ENCODE measurements at regions not wholly inside any gene's neighbourhood (a gene's known extent, or its start where the extent isn't known, plus 50 kb on each side); places are given as distances from the start of the nearest gene placed in this dataset.

DNA sequence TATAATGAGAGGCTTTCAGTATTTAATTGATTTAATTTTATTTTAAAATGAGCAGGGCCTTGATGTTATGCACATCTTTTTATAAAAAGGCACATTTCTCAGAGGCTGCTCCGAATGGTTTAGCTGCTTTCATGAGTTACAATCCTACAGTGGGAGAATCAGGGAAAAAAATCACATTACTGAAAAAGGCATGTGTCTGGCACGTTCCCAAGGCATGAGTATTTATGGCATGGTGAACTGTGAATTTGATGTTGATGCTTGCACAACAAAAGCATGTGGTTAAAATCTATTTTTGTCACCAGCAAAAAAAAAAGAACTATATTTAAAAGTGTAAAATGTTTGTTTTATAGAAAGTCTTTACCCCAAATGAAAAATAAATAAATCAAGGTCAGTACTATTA lies 485.2 kb upstream of the ROBO2 start:
- peaks cover 24% of the 10 kb centered on the region for H3K9me3 Mint-ChIP-seq
- H3K36me3 Mint-ChIP-seq (ENCODE audit: low read depth) = no peaks in the 10 kb centered on the region
- no peaks in the 10 kb centered on the region for H3K4me1 Mint-ChIP-seq (ENCODE audit: low read depth)
- intact Hi-C loops (cut with micrococcal nuclease) = no loop called here
- no peak overlapping the region for H3K4me3 Mint-ChIP-seq (ENCODE audit: low read depth)
- no peak overlapping the region for H3K27ac Mint-ChIP-seq
- DNase-seq (ENCODE audit: low spot score) = no peak
- H3K27me3 Mint-ChIP-seq (ENCODE audit: low read depth) = no peaks in the 10 kb centered on the region

DNA sequence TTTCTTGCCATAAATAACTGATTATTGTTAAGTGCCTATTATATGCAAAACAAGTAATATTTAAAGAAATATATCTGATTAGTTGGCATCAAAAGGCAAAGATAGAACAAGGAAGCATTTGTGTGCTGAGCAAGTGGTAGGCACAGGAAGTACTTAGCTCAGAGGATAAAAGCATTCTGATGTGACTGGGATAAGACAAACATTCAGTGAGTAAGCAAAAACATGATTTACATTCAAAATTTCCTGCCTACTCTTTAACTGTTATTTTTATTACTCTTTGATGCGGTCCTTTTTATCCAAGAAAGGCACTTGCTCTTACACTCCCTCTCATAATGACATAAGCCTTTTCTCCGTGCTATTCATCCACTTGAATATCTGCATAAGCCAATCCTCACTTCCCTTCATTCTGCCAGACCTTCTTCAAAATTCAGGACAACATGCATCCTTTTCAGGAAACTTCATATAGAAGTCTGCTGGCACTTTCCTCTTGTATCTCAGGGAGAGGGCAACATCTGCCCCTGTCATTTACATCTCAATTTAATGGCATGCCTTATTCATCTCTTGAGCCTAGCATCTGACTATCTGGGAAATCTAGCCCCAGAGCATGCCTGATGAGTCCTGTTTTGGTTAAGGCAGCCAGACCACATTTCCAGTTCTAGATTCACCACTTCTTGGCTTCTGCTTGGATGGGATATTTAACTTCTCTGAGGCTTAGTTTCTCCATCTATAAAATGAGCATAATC lies 478.2 kb upstream of the ROBO2 start:
- H3K4me1 Mint-ChIP-seq (ENCODE audit: low read depth) = no peaks in the 10 kb centered on the region
- no peaks in the 10 kb centered on the region for H3K36me3 Mint-ChIP-seq (ENCODE audit: low read depth)
- H3K9me3 Mint-ChIP-seq = peaks cover 11% of the 10 kb centered on the region
- no peak for DNase-seq (ENCODE audit: low spot score)
- no peak overlapping the region for H3K4me3 Mint-ChIP-seq (ENCODE audit: low read depth)
- intact Hi-C loops (cut with micrococcal nuclease) = no loop called here
- no peak overlapping the region for H3K27ac Mint-ChIP-seq
- no peaks in the 10 kb centered on the region for H3K27me3 Mint-ChIP-seq (ENCODE audit: low read depth)

DNA sequence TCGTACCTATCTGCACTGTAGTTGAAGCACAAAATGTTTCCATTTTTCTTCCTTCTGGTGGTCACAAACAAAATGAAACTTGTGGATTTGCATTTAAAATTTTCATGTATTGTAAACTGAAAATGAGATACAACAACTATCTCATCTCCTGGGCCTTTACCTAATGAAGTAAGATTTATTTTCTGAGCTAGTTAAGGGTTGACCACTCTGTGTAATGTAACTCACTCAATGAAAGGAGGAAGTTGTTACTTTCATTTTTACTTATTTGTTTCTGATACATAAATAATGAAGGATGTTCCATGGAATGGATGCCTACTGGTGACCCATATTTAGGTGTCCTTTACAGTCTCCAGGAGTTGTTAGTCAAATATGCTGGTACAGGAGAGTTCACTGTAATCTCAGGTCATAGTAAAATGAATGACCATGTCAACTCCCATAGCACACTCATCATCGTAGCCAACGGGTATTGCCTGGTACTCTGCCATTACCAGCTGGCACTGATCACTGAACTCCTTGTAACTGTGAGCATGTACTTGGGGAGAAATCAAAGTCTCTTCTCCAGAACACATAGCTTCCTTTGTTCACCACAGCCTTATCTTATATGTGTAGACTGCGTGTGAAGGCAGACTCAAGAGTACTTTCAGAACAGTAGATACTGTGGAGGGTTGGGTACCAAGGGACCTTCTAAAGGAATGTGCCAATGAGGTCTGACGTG lies 474.2 kb upstream of the ROBO2 start:
- Mint-ChIP-seq H3K27ac (no peak overlapping the region), H3K9me3 (peaks cover 4% of the 10 kb centered on the region), H3K4me1 (ENCODE audit: low read depth) (no peaks in the 10 kb centered on the region), H3K36me3 (ENCODE audit: low read depth) (no peaks in the 10 kb centered on the region), H3K4me3 (ENCODE audit: low read depth) (no peak overlapping the region), H3K27me3 (ENCODE audit: low read depth) (no peaks in the 10 kb centered on the region)
- intact Hi-C loops (cut with micrococcal nuclease) = no loop called here
- no peak for DNase-seq (ENCODE audit: low spot score)

DNA sequence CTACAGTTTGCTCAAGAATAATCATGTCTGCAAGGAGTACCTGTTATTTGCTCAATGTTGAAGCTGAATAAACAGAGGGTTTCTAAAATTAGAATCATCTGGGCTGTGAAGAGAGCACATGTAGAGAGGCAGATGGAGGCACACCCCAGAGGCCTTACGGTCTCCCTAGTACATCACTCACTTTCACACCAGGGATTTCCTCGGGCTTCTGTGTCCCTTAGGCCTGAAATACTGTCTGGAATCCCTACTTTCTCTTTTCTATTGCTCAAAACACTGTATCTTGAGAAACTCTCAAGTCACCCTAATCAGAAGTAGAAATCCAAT lies 473.7 kb upstream of the ROBO2 start:
- H3K4me1 Mint-ChIP-seq (ENCODE audit: low read depth) = no peaks in the 10 kb centered on the region
- H3K9me3 Mint-ChIP-seq = peaks cover 4% of the 10 kb centered on the region
- no peak for DNase-seq (ENCODE audit: low spot score)
- no peak overlapping the region for H3K27ac Mint-ChIP-seq
- intact Hi-C loops (cut with micrococcal nuclease) = no loop called here
- H3K36me3 Mint-ChIP-seq (ENCODE audit: low read depth) = no peaks in the 10 kb centered on the region
- no peak overlapping the region for H3K4me3 Mint-ChIP-seq (ENCODE audit: low read depth)
- no peaks in the 10 kb centered on the region for H3K27me3 Mint-ChIP-seq (ENCODE audit: low read depth)

DNA sequence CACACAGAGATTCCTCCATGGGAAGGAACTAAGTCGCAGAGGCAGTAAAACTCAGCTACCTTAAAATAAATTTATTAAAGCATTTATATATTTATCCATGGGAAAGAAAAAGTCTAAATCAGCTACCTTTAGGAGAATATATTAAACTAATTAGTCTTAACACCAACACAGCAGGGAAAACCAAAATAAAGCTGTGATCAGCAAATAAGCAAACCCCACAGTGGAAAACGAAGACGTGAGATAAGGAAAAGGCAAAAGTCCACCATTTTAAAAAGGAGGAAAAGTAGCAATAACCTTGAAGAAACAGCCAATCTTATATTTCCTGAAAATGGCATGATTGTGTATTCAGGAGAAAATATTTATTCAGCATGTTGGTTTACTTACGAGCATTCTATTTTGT lies 473.0 kb upstream of the ROBO2 start:
- Mint-ChIP-seq H3K36me3 (ENCODE audit: low read depth) (no peaks in the 10 kb centered on the region), H3K4me1 (ENCODE audit: low read depth) (no peaks in the 10 kb centered on the region), H3K9me3 (peaks cover 4% of the 10 kb centered on the region), H3K4me3 (ENCODE audit: low read depth) (no peak overlapping the region), H3K27me3 (ENCODE audit: low read depth) (no peaks in the 10 kb centered on the region), H3K27ac (no peak overlapping the region)
- intact Hi-C loops (cut with micrococcal nuclease) = no loop called here
- no peak for DNase-seq (ENCODE audit: low spot score)

DNA sequence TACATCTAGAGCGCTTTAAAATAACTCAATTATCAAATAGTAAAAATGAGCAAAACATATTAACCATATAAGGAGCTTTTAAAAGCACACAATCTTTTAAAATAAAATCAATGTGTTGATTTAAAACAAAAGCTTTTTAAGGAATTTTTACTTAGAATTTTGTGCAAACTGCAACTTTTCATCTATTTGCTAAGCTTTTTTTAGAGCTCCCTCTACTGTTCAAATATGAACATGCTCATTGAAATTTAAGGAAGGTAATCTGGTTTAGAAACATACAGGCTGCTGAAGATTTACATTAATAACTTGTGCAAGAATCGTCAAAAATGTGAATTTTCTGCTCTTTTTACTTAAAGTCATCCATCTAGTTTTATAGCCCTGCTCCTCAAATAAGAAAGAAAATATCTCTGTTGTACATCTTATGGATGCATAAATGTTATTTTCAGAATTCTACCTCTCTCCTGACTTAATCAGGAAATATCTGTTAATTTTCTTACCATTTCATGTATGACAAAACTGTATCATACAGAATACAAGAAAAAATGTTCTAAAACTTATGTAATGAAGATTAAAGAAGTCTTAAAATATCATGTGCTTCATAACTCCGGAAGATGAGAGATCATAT lies 469.4 kb upstream of the ROBO2 start:
- DNase-seq (ENCODE audit: low spot score) = no peak
- H3K27me3 Mint-ChIP-seq (ENCODE audit: low read depth) = no peaks in the 10 kb centered on the region
- intact Hi-C loops (cut with micrococcal nuclease) = no loop called here
- no peaks in the 10 kb centered on the region for H3K4me1 Mint-ChIP-seq (ENCODE audit: low read depth)
- no peaks in the 10 kb centered on the region for H3K36me3 Mint-ChIP-seq (ENCODE audit: low read depth)
- H3K9me3 Mint-ChIP-seq = no peaks in the 10 kb centered on the region
- H3K27ac Mint-ChIP-seq = no peak overlapping the region
- no peak overlapping the region for H3K4me3 Mint-ChIP-seq (ENCODE audit: low read depth)

DNA sequence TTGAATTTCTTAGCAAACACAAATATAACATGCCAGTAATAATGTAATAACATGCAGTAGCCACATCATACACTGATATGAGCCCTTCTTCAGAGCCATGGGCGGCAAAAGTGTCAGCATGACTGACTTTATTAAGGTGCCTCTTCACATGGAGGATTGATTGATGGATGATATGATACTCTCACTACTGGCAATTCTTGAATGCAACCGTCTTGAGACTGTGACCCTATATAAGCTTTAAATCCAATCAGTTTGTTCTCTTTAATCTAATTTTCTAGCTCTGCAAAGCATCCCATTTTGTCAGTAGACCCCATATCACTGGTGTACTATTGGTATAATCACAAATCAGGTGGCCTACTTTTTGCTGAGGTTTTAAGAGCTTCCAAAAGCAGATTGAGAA lies 463.7 kb upstream of the ROBO2 start:
- intact Hi-C loops (cut with micrococcal nuclease) = no loop called here
- H3K9me3 Mint-ChIP-seq = peaks cover 10% of the 10 kb centered on the region
- no peaks in the 10 kb centered on the region for H3K27me3 Mint-ChIP-seq (ENCODE audit: low read depth)
- DNase-seq (ENCODE audit: low spot score) = no peak
- no peak overlapping the region for H3K4me3 Mint-ChIP-seq (ENCODE audit: low read depth)
- H3K27ac Mint-ChIP-seq = no peak overlapping the region
- no peaks in the 10 kb centered on the region for H3K36me3 Mint-ChIP-seq (ENCODE audit: low read depth)
- no peaks in the 10 kb centered on the region for H3K4me1 Mint-ChIP-seq (ENCODE audit: low read depth)

DNA sequence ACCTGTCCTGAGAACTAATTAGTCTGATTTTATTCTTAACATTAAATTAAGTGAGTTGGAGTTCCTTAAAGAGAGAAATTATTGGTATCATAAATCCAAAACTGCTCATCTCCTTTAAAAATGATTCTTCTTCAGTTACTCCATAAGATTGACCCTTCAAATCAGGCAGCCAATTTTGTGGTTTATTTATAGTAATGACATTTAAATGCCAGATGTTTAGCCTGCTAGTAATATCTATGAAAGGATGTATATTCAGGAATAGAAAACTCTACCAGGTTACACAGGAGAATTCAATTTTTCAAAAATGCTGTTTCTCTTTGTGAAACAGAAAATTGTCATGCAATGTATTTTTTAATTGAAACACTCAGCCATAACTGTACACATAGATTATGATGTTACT lies 457.8 kb upstream of the ROBO2 start:
- no peak overlapping the region for H3K4me3 Mint-ChIP-seq (ENCODE audit: low read depth)
- intact Hi-C loops (cut with micrococcal nuclease) = no loop called here
- no peaks in the 10 kb centered on the region for H3K36me3 Mint-ChIP-seq (ENCODE audit: low read depth)
- H3K9me3 Mint-ChIP-seq = peaks cover 19% of the 10 kb centered on the region
- DNase-seq (ENCODE audit: low spot score) = no peak
- H3K4me1 Mint-ChIP-seq (ENCODE audit: low read depth) = no peaks in the 10 kb centered on the region
- H3K27me3 Mint-ChIP-seq (ENCODE audit: low read depth) = no peaks in the 10 kb centered on the region
- no peak overlapping the region for H3K27ac Mint-ChIP-seq

DNA sequence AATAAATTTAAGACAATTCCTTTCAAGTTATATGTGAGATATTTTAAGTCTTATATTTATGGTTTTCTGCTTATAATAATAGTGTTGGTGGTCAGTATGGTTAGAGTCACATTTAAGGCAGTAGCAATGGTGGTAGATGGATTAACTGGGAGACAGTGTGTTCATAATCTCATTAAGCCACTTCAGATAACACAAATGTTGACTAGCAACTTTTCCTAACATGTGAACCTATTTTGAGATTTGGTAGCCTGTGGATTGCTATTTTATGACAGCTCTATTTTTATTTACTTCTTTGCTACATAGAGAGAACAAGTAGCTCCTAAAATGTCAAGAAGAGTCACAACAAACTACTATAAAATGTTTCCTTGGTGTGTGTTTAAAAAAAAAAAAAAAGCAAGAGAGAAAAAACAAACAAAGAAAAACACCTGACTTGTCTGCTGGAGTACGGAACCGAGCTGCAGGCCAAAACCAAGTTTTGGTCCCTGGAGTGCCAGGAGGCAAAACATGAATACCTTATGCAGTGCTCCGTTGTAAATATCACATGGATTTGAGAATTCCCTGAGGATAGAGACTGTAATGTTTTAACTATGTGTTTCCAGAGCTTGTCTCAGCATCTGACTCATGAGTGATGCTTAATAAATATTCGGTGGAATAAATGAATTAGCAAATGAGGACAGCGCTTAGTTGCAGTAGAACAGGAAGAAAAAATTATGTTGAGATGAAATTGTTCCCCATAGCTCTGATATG lies 457.1 kb upstream of the ROBO2 start:
- Mint-ChIP-seq H3K4me1 (ENCODE audit: low read depth) (no peaks in the 10 kb centered on the region), H3K27me3 (ENCODE audit: low read depth) (no peaks in the 10 kb centered on the region), H3K27ac (no peak overlapping the region), H3K9me3 (peaks cover 19% of the 10 kb centered on the region), H3K36me3 (ENCODE audit: low read depth) (no peaks in the 10 kb centered on the region), H3K4me3 (ENCODE audit: low read depth) (no peak overlapping the region)
- intact Hi-C loops (cut with micrococcal nuclease) = no loop called here
- no peak for DNase-seq (ENCODE audit: low spot score)

DNA sequence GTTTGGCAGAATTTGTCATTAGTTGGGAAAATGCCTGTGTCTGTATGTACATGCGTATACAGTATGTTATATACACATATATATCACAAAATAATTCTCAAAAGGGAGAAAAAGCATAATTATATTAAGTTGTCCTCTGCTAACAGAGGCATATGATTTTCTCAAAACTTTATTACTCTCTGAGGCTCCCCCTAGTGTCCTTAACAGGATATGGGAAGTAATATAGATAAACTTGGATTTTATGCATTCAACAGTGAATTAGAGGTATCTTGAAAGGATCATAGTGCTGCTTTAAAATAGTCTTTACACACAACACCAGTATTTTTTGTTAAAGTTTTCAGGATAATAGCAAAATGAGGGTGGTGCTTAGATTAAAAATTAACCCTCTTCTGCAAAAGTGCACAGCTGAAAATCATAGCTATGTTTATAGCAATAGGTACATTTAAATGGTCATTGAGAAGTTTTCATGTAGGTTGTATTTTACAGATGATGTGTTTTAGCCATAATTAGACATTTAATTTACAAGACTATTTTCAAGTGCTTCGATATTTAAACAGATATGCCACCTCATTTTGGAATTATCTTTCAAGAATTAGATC lies 454.0 kb upstream of the ROBO2 start:
- Mint-ChIP-seq H3K27me3 (ENCODE audit: low read depth) (no peaks in the 10 kb centered on the region), H3K9me3 (peaks cover 10% of the 10 kb centered on the region), H3K4me3 (ENCODE audit: low read depth) (no peak overlapping the region), H3K4me1 (ENCODE audit: low read depth) (no peaks in the 10 kb centered on the region), H3K27ac (no peak overlapping the region), H3K36me3 (ENCODE audit: low read depth) (no peaks in the 10 kb centered on the region)
- no peak for DNase-seq (ENCODE audit: low spot score)
- intact Hi-C loops (cut with micrococcal nuclease) = no loop called here

DNA sequence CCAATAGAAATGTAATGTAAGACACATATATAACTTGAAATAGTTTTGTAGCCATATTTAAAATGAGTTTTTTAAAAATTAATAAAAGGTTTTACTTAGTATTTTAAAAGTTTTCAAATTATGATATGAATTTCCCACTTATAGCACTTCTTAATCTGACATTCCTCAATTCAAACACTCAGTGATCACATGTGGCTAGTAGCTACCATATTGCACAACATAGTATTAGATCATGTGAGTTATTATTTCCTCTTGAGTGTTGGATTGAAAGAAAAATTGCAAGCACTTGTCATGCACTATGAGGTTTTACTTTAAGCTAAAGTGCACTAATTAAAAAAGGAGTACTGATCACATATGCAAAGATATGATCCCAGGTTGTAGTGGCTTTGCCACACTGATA lies 453.4 kb upstream of the ROBO2 start:
- H3K27me3 Mint-ChIP-seq (ENCODE audit: low read depth) = no peaks in the 10 kb centered on the region
- H3K27ac Mint-ChIP-seq = no peak overlapping the region
- no peak for DNase-seq (ENCODE audit: low spot score)
- no peaks in the 10 kb centered on the region for H3K36me3 Mint-ChIP-seq (ENCODE audit: low read depth)
- H3K4me3 Mint-ChIP-seq (ENCODE audit: low read depth) = no peak overlapping the region
- H3K9me3 Mint-ChIP-seq = peaks cover 13% of the 10 kb centered on the region
- no peaks in the 10 kb centered on the region for H3K4me1 Mint-ChIP-seq (ENCODE audit: low read depth)
- intact Hi-C loops (cut with micrococcal nuclease) = no loop called here

DNA sequence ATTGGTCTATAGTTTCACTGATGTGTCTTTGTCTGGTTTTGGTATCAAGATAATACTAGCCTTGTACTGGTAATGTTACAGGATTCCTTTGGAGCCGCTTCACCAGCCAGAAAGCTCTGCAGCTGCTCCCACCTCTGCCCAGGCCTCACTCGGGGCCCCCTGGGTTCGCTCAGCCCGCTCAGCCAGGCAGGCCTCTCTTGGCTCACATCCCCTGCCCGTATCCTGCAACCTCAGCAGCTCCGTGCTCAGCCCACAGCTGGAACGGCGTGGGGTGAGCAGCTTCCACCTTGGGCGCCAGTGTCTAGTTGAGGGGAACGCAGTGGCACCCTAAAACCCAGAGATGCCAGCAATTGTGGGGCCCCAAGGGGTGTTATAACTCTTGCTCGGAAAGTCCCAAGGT lies 429.7 kb upstream of the ROBO2 start:
- no peaks in the 10 kb centered on the region for H3K4me1 Mint-ChIP-seq (ENCODE audit: low read depth)
- DNase-seq (ENCODE audit: low spot score) = no peak
- no peak overlapping the region for H3K27ac Mint-ChIP-seq
- no peaks in the 10 kb centered on the region for H3K36me3 Mint-ChIP-seq (ENCODE audit: low read depth)
- intact Hi-C loops (cut with micrococcal nuclease) = no loop called here
- H3K27me3 Mint-ChIP-seq (ENCODE audit: low read depth) = no peaks in the 10 kb centered on the region
- H3K9me3 Mint-ChIP-seq = peaks cover 33% of the 10 kb centered on the region
- no peak overlapping the region for H3K4me3 Mint-ChIP-seq (ENCODE audit: low read depth)

DNA sequence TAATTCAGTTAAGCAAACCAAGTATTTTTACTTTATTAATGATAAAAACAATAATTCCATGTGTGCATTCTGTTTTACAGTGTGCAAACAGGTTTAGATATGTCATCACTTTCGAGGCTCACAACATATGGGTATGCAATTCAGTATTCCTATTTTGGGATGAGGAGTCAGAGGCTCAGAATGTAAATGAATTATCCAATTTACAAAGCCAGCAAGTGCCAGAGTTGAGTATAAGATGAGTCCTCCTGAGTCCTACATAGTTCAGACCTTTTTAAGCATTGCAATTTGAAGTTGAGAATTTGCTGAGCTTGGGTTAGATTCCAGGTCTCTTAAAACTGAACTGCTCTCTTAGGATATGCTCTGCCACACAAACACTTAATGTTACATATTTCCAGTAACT lies 424.2 kb upstream of the ROBO2 start:
- no peaks in the 10 kb centered on the region for H3K27me3 Mint-ChIP-seq (ENCODE audit: low read depth)
- H3K4me1 Mint-ChIP-seq (ENCODE audit: low read depth) = no peaks in the 10 kb centered on the region
- peaks cover 20% of the 10 kb centered on the region for H3K9me3 Mint-ChIP-seq
- no peak overlapping the region for H3K27ac Mint-ChIP-seq
- no peaks in the 10 kb centered on the region for H3K36me3 Mint-ChIP-seq (ENCODE audit: low read depth)
- DNase-seq (ENCODE audit: low spot score) = no peak
- intact Hi-C loops (cut with micrococcal nuclease) = no loop called here
- no peak overlapping the region for H3K4me3 Mint-ChIP-seq (ENCODE audit: low read depth)
